ENCODE measurements at regions not wholly inside any gene's neighbourhood (a gene's known extent, or its start where the extent isn't known, plus 50 kb on each side); places are given as distances from the start of the nearest gene placed in this dataset.
"Not testable (repeated sequence)": the region's sequence is repeated elsewhere in the genome, so short reads cannot be mapped to it uniquely, and the experiment has no call there.

- DNase-seq (ENCODE audit: low read depth): no peak
Observed at GRCh38 chr13:103517066-103517767, 451.0 kb upstream of the SLC10A2 start.

DNA sequence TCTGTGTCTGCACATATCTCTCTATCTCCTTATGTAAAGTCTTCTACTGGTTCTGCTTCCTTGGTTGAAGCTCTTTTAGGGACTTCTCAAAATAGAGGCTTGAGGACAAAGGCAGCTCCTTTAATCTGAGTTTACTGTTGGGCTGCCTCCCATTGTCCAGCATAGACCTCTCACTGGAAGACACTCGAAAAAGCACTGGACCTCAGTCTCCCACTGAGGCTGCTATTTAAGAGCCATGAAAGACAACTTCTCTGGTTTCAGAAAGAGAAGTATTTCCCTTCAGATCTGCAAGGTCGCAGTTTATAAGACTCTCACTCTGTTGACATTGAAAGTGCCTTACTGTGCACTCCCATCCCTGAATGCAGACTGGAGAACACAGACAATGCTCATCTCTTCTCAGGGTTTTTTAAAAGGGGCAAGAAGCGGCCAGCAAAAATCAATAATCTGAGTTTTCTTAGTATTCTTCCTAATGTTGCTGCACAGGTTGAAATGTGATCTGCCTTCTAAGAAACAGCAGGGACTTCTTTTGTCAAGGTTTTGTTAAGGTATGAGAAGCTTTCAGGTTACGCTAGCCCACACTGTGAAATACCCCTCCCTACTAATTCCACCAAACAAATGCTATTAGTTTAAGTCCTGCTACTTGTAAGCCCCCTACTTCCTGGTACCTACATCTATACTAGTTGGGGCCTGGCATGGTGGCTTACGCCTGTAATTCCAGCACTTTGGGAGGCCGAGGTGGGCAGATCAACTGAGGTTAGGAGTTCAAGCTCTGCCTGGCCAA is 450.0 kb upstream of the SLC10A2 start:
- no peak for DNase-seq (ENCODE audit: low read depth)

GRCh38 chr13:103515410-103515809 is 449.2 kb upstream of the SLC10A2 start:
- no peak for DNase-seq (ENCODE audit: low read depth)

GRCh38 chr13:103514619-103515018 is 448.4 kb upstream of the SLC10A2 start:
- no peak for DNase-seq (ENCODE audit: low read depth)

- DNase-seq (ENCODE audit: low read depth): no peak
Observed at GRCh38 chr13:103514188-103514587, 448.0 kb upstream of the SLC10A2 start.

DNA sequence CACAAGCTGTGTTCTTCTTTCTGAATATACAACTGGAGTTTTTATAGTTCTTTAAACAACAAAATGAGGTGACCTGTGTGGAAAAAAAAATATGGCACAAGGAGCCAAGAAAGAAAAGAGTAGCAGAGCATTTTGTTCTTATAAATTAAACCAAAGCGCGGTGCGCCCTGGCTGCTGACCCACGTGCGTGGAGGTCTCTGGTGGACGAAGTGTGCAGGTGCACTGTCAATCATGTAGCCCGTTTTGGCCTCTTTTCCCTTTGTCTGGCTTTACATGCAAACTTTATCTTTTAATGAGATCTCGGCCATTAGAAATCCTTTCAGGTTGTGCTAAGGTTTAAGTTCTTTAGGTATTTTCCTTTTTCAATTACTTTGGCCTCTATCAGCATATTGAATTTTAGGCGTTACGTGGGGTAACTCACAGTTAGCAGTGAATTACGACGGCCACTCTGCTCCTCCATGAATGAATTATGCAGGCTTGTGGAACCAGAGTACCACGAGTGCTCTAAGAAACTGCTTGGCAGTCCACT is 443.9 kb upstream of the SLC10A2 start:
- no peak for DNase-seq (ENCODE audit: low read depth)

DNA sequence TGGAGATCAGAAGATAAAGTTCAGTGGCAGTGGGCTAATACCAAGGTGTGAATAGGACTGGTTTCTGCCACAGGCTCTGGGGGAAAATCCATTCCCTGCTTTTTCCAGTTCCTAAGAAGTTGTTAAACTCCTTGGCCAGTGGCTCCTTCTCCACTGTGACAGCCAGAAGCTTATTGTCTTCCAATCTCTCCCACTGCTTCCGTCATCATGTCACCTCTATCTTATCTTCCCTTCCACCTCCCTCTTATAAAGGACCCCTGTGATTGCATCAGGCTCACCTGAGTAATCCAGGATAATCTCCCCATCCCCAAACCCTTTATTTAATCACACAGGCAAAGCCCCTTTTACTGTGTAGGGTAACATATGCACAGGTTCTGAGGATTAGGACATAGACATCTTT is 431.2 kb upstream of the SLC10A2 start:
- DNase-seq (ENCODE audit: low read depth): no peak

- DNase-seq (ENCODE audit: low read depth): no peak
Observed at GRCh38 chr13:103487841-103488240, 421.6 kb upstream of the SLC10A2 start.

GRCh38 chr13:103473081-103473480 is 406.9 kb upstream of the SLC10A2 start:
- DNase-seq (ENCODE audit: low read depth): no peak

DNA sequence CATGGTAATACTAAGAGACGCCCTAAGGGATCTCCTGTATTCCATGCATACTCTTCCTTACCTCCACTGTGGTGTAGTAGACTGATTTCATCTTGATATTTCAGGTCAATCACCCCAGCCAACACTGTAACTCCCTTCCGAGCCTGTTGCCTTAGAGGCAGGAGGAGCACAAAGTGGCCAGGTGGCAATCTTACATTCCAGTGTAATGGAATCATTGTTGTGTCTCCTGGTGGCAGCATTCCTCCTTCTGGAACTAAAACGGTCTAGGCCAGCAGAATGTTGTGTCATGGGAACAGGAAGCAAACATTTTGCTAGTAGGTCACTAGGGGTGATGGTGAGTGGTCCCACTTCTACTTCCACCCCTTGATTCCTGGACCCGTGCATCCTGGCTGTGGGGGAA is 405.7 kb upstream of the SLC10A2 start:
- no peak for DNase-seq (ENCODE audit: low read depth)

DNA sequence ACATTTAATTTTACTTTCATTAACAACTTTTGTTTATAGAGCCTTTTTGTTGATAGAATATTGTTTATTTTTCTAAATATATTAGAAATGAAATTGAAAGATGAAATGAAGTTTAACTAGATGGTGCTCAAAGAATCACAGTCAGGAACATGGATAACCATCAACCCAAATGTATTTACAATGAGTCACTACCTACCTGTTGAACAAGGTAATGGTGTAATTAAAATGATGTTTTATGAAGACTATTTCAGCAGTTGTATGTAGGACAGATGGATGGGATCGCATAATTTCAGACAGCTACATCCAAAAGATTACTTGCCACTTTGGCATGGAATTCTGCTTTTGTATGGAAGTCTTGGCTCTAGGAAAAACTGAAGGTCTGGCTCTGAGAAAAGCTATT is 403.6 kb upstream of the SLC10A2 start:
- DNase-seq (ENCODE audit: low read depth): no peak

GRCh38 chr13:103466761-103467160 is 400.5 kb upstream of the SLC10A2 start:
- no peak for DNase-seq (ENCODE audit: low read depth)

DNA sequence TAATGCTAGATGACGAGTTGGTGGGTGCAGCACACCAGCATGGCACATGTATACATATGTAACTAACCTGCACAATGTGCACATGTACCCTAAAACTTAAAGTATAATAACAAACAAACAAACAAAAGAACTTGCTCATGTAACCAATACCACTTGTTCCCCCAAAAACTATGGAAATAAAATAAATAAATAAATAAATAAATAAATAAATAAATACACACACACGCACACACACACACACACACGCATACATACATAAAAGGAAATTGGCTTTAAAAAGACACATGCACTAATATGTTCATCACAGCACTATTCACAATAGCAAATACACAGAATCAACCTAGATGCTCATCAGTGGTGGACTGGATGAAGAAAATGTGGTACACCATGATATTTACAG is 394.0 kb upstream of the SLC10A2 start:
- not testable (repeated sequence) for DNase-seq (ENCODE audit: low read depth)

DNA sequence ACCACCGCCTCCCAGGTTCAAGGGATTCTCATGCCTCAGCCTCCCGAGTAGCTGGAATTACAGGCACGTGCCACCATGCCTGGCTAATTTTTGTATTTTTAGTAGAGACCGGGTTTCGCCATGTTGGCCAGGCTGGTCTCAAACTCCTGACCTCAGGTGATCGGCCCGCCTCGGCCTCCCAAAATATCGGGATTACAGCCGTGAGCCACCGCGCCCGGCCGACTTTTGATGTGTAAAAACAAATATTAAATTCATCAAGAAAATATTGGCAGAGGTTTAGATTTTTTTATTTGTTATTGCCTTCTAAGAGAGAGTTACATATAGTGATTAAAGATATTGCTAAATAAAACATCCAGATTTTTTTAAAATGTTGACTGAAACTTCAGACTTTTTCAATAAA is 390.8 kb upstream of the SLC10A2 start:
- not testable (repeated sequence) for DNase-seq (ENCODE audit: low read depth)

DNA sequence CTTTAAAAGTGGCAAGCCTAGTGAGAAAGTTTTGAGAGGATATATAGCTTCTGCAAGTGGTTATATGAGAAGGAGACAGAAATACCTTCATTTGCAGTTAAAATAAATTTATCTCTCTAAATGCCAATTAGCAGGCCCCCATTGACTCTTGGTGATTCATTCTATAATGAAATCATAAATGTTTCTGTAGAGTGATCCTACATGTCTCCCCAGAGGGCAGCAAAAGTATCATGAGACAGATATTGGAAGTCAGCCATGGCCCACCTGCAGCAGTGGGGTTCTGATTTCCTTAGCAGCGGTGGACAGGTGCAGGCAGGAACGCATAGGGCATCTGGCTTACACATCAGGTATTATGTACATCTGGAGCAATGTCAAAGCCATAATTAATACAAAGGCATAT is 385.4 kb upstream of the SLC10A2 start:
- no peak for DNase-seq (ENCODE audit: low read depth)

GRCh38 chr13:103443604-103444003 is 377.4 kb upstream of the SLC10A2 start:
- no peak for DNase-seq (ENCODE audit: low read depth)

DNA sequence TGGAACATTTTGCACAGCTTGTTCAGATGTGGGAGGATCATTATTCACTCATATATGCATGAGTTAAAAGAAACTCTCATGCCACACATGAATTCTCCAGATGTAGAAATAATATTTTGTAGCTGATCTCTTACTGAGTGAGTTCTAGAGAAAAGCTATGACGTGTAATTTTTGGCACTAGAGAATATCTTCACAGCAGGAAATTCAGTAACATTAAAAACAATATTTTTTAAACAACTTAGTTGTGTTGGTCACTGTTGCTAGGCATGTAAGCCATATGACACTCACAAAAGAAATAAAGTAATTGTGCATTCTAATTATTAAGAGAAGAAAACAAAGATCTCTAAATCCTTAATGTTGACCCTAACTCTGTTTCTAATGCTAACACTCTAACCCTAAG is 371.4 kb upstream of the SLC10A2 start:
- DNase-seq (ENCODE audit: low read depth): no peak

- no peak for DNase-seq (ENCODE audit: low read depth)
Observed at GRCh38 chr13:103436057-103436654, 369.9 kb upstream of the SLC10A2 start.

GRCh38 chr13:103431856-103432255 is 365.6 kb upstream of the SLC10A2 start:
- DNase-seq (ENCODE audit: low read depth): no peak

DNA sequence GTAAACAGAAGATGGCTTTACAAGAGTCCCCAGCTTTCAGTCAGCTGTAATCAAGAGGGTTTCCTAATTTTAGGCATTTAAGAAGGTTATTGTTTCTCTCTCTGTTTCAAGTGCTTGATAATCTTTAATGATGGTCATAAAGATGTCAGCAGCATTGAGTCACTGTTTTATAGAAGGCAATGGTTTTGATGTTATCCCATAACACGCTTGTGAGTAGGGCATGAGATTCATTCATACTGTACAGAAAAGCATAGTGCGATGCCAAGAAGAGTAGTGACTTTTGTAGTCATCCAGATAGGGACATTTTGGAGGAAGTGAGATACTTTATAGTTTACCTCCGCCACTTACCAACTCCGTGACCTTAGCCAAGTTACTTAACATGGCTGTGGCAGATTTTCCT is 364.2 kb upstream of the SLC10A2 start:
- no peak for DNase-seq (ENCODE audit: low read depth)

GRCh38 chr13:103410002-103410401 is 343.8 kb upstream of the SLC10A2 start:
- no peak for DNase-seq (ENCODE audit: low read depth)

- no peak for DNase-seq (ENCODE audit: low read depth)
Observed at GRCh38 chr13:103406967-103407366, 340.8 kb upstream of the SLC10A2 start.

- DNase-seq (ENCODE audit: low read depth): no peak
Observed at GRCh38 chr13:103405297-103405696, 339.1 kb upstream of the SLC10A2 start.

All from stimulated activated CD8-positive, alpha-beta memory T cell treated with anti-CD3 and anti-CD28 coated beads, Interleukin-4, amount 100 ng/mL, for 24 hours (primary cell).